ENCODE measurements at regions not wholly inside any gene's neighbourhood (a gene's known extent, or its start where the extent isn't known, plus 50 kb on each side); places are given as distances from the start of the nearest gene placed in this dataset.

GRCh38 chr13:82412749-82413148 is 1469.5 kb downstream of the SLITRK1 start:
- no peak for DNase-seq

GRCh38 chr13:82407321-82407720 is 1475.0 kb downstream of the SLITRK1 start:
- DNase-seq, result no peak

- DNase-seq, result no peak
These were observed 1507.6 kb downstream of the SLITRK1 start for GRCh38 chr13:82374719-82375118.

- no peak for DNase-seq
These were observed 1512.0 kb downstream of the SLITRK1 start for GRCh38 chr13:82370316-82370715.

GRCh38 chr13:82364525-82364924 is 1517.7 kb downstream of the SLITRK1 start:
- DNase-seq, result no peak

- no peak for DNase-seq
These were observed 1524.0 kb downstream of the SLITRK1 start for GRCh38 chr13:82358284-82358683.

GRCh38 chr13:82356667-82357410 is 1525.4 kb downstream of the SLITRK1 start:
- peak in 1 of 56 donors; percentile 5 for DNase-seq

- no peak for DNase-seq
These were observed 1537.4 kb downstream of the SLITRK1 start for GRCh38 chr13:82344867-82345266.

GRCh38 chr13:82341116-82341515 is 1541.2 kb downstream of the SLITRK1 start:
- no peak for DNase-seq

- DNase-seq, result no peak
These were observed 1551.8 kb downstream of the SLITRK1 start for GRCh38 chr13:82330499-82330898.

- DNase-seq, result no peak
These were observed 1559.2 kb downstream of the SLITRK1 start for GRCh38 chr13:82323101-82323500.

GRCh38 chr13:82305588-82305987 is 1576.7 kb downstream of the SLITRK1 start:
- DNase-seq, result no peak

- DNase-seq, result no peak
These were observed 1584.2 kb downstream of the SLITRK1 start for GRCh38 chr13:82298106-82298505.

- no peak for DNase-seq
These were observed 1588.0 kb downstream of the SLITRK1 start for GRCh38 chr13:82294226-82294625.

- DNase-seq, result no peak
These were observed 1589.9 kb downstream of the SLITRK1 start for GRCh38 chr13:82292334-82292733.

GRCh38 chr13:82291852-82292251 is 1590.4 kb downstream of the SLITRK1 start:
- DNase-seq, result no peak

GRCh38 chr13:82275644-82276043 is 1606.6 kb downstream of the SLITRK1 start:
- no peak for DNase-seq

- no peak for DNase-seq
These were observed 1623.0 kb downstream of the SLITRK1 start for GRCh38 chr13:82259284-82259683.

GRCh38 chr13:82257790-82258507 is 1624.3 kb downstream of the SLITRK1 start:
- DNase-seq, result no peak

GRCh38 chr13:82248762-82249161 is 1633.5 kb downstream of the SLITRK1 start:
- no peak for DNase-seq

GRCh38 chr13:82245860-82246259 is 1636.4 kb downstream of the SLITRK1 start:
- no peak for DNase-seq

GRCh38 chr13:82224806-82225205 is 1657.5 kb downstream of the SLITRK1 start:
- DNase-seq, result no peak

GRCh38 chr13:82221621-82222020 is 1660.7 kb downstream of the SLITRK1 start:
- no peak for DNase-seq
